ENCODE measurements at regions not wholly inside any gene's neighbourhood (a gene's known extent, or its start where the extent isn't known, plus 50 kb on each side); places are given as distances from the start of the nearest gene placed in this dataset.

DNA sequence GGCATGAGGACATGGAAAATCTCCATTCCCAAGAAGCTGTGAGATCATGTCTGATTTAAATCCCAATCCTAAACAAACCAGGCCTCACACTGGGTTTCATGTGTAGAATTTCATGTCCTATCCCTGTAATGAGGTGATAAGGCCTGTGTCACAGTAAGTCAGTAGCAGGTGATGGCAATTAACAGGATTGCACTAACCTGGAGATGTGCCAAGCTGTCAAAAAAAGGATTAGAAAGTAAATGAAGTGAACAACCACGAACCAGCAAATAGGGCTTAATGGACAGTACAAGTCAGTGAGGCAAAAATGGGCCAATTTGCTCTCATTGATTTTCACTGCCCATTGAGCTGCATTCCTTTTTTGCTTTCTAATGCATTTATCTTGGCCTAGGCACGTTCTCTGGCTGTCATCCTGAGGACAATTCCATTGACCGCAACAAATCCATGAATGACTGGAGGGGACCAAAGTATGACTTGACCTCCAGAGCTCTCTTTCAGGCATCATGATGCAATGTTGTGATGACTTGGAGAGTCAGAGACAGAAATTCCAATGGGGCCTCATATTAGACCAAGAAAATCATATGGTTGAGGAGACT lies 673.6 kb upstream of the ADGRL2 start:
- H4K20me1 ChIP-seq (ENCODE audit: insufficient read depth, low read length) = no peaks in the 10 kb centered on the region
- 67% methylated on average over 3 of the region's 3 CpGs for WGBS (ENCODE audit: insufficient coverage)
- H3K9me3 ChIP-seq (replicated peaks in 1 of 2; ENCODE audit: control insufficient read depth in 1 of 2, insufficient read depth in 1 of 2, low read length in 2 of 2) = peaks cover 0 to 4% of the 10 kb centered on the region in 2 donors
- H2AFZ ChIP-seq (ENCODE audit: insufficient read depth, low read depth, low read length, poor library complexity, severe bottlenecking) = no peak overlapping the region
- H3K9me3 Mint-ChIP-seq = peaks cover 3 to 24% (median 9%) of the 10 kb centered on the region in 7 donors
- H3K4me1 ChIP-seq (ENCODE audit: control insufficient read depth in 1 of 2, insufficient read depth in 2 of 2, low read length in 2 of 2) = no peaks in the 10 kb centered on the region
- TF ChIP-seq, protein P1, sequence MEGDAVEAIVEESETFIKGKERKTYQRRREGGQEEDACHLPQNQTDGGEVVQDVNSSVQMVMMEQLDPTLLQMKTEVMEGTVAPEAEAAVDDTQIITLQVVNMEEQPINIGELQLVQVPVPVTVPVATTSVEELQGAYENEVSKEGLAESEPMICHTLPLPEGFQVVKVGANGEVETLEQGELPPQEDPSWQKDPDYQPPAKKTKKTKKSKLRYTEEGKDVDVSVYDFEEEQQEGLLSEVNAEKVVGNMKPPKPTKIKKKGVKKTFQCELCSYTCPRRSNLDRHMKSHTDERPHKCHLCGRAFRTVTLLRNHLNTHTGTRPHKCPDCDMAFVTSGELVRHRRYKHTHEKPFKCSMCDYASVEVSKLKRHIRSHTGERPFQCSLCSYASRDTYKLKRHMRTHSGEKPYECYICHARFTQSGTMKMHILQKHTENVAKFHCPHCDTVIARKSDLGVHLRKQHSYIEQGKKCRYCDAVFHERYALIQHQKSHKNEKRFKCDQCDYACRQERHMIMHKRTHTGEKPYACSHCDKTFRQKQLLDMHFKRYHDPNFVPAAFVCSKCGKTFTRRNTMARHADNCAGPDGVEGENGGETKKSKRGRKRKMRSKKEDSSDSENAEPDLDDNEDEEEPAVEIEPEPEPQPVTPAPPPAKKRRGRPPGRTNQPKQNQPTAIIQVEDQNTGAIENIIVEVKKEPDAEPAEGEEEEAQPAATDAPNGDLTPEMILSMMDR (IDR thresholded peaks at IDR 0.05) = no peak
- peaks cover 0 to 7% of the 10 kb centered on the region in 2 donors for H3K36me3 Mint-ChIP-seq
- no peaks in the 10 kb centered on the region for H3K79me2 ChIP-seq (ENCODE audit: insufficient read depth, low read length)
- H3K27me3 Mint-ChIP-seq (ENCODE audit: low read depth in 3 of 3) = no peaks in the 10 kb centered on the region
- peaks cover 8% of the 10 kb centered on the region for H3K4me1 Mint-ChIP-seq
- H3K4me3 Mint-ChIP-seq = no peak overlapping the region
- no peak overlapping the region for H3K9ac ChIP-seq (ENCODE audit: insufficient read depth, low read length, poor library complexity, severe bottlenecking)
- no peaks in the 10 kb centered on the region for H3K36me3 ChIP-seq (replicated peaks in 1 of 2; ENCODE audit: control insufficient read depth in 1 of 2, insufficient read depth in 2 of 2, low read length in 2 of 2)
- H3K27ac Mint-ChIP-seq = no peak overlapping the region
- intact Hi-C loops (cut with micrococcal nuclease) = no loop called here
- no peak overlapping the region for H3K27ac ChIP-seq (ENCODE audit: low read depth in 1 of 2, low read length in 2 of 2)
- DNase-seq = no peak
- H3K4me3 ChIP-seq (replicated peaks in 1 of 3; ENCODE audit: low read depth in 2 of 3, low read length in 3 of 3) = no peak overlapping the region
- H3K27me3 ChIP-seq (ENCODE audit: control insufficient read depth in 2 of 2, insufficient read depth in 2 of 2, low read length in 2 of 2) = no peaks in the 10 kb centered on the region
- no peak overlapping the region for H3K4me2 ChIP-seq (replicated peaks; ENCODE audit: extremely low read depth, low read length, poor library complexity, severe bottlenecking)

DNA sequence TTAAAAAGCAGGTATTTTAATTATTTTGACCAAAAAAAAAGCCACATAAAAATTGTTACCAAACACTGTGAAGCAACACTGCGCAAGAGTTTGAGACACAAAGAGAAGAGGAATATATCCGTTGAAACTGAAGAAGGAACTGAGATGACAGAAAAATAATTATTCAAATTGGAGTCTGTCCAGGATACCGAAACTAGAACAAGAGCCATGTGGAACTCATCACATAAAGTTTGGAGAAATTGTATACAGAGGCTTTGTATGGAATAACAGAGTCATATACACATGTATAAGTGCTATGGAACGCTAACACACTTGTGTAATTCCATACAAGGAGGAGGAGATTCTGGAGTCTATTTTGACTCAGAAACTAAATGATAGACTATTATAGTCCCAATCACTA lies 675.1 kb upstream of the ADGRL2 start:
- peaks cover 16% of the 10 kb centered on the region for H3K4me1 Mint-ChIP-seq

More for the DNA sequence above, 675.1 kb upstream of the ADGRL2 start:
- DNase-seq = peak in 2 of 3 donors; percentile 1 to 56
- intact Hi-C loops (cut with micrococcal nuclease) = no loop called here
- TF ChIP-seq, protein P1 (IDR thresholded peaks at IDR 0.05) = no peak
- Mint-ChIP-seq H3K36me3 (peaks cover 0 to 7% of the 10 kb centered on the region in 2 donors), H3K9me3 (peaks cover 3 to 18% (median 8%) of the 10 kb centered on the region in 7 donors), H3K27me3 (ENCODE audit: low read depth in 3 of 3) (no peaks in the 10 kb centered on the region), H3K4me3 (peak overlapping the region in 1 of 2 donors; percentile 40), H3K27ac (peak overlapping the region; percentile 4 to 88 (median 70))
- Histone ChIP-seq H3K4me3 (replicated peaks in 1 of 3; ENCODE audit: low read depth in 2 of 3, low read length in 3 of 3) (no peak overlapping the region), H3K4me2 (replicated peaks; ENCODE audit: extremely low read depth, low read length, poor library complexity, severe bottlenecking) (peak overlapping the region; percentile 10), H3K4me1 (ENCODE audit: control insufficient read depth in 1 of 2, insufficient read depth in 2 of 2, low read length in 2 of 2) (peaks cover 0 to 5% of the 10 kb centered on the region in 2 donors), H3K9ac (ENCODE audit: insufficient read depth, low read length, poor library complexity, severe bottlenecking) (no peak overlapping the region), H3K27ac (ENCODE audit: low read depth in 1 of 2, low read length in 2 of 2) (no peak overlapping the region), H3K9me3 (replicated peaks in 1 of 2; ENCODE audit: control insufficient read depth in 1 of 2, insufficient read depth in 1 of 2, low read length in 2 of 2) (peaks cover 0 to 4% of the 10 kb centered on the region in 2 donors), H3K79me2 (ENCODE audit: insufficient read depth, low read length) (no peaks in the 10 kb centered on the region), H3K36me3 (replicated peaks in 1 of 2; ENCODE audit: control insufficient read depth in 1 of 2, insufficient read depth in 2 of 2, low read length in 2 of 2) (no peaks in the 10 kb centered on the region), H3K27me3 (ENCODE audit: control insufficient read depth in 2 of 2, insufficient read depth in 2 of 2, low read length in 2 of 2) (no peaks in the 10 kb centered on the region), H2AFZ (ENCODE audit: insufficient read depth, low read depth, low read length, poor library complexity, severe bottlenecking) (no peak overlapping the region), H4K20me1 (ENCODE audit: insufficient read depth, low read length) (no peaks in the 10 kb centered on the region)
- WGBS (ENCODE audit: insufficient coverage) = 20% methylated on average over 2 of the region's 4 CpGs
